ENCODE measurements at regions not wholly inside any gene's neighbourhood (a gene's known extent, or its start where the extent isn't known, plus 50 kb on each side); places are given as distances from the start of the nearest gene placed in this dataset.
"Not testable (repeated sequence)": the region's sequence is repeated elsewhere in the genome, so short reads cannot be mapped to it uniquely, and the experiment has no call there.

GRCh38 chr18:14203424-14203823, 71.2 kb upstream of the ZNF519 start:
- TF ChIP-seq RFXAP (CRISPR knock-in tag; IDR thresholded peaks at IDR 0.05; ENCODE audit: borderline replicate concordance); CENPBD1 (CRISPR knock-in tag; IDR thresholded peaks at IDR 0.05; ENCODE audit: borderline replicate concordance, low read depth); RBM22 (optimal IDR thresholded peaks at IDR 0.05; ENCODE audit: low read length); ZNF512 (CRISPR knock-in tag; IDR thresholded peaks at IDR 0.05); ZNF777 (CRISPR knock-in tag; IDR thresholded peaks at IDR 0.05); SMARCC2 (IDR thresholded peaks at IDR 0.05); PREB (CRISPR knock-in tag; IDR thresholded peaks at IDR 0.05); ZIK1 (CRISPR knock-in tag; IDR thresholded peaks at IDR 0.05; ENCODE audit: borderline replicate concordance, low read depth); CTCF (CRISPR knock-in tag; IDR thresholded peaks at IDR 0.05); BHLHE40 (IDR thresholded peaks at IDR 0.05; ENCODE audit: low read length): not testable (repeated sequence)
